Activated naive CD8-positive, alpha-beta T cell (primary cell): ENCODE measurements at regions not wholly inside any gene's neighbourhood (a gene's known extent, or its start where the extent isn't known, plus 50 kb on each side); places are given as distances from the start of the nearest gene placed in this dataset.
"Not testable (repeated sequence)": the region's sequence is repeated elsewhere in the genome, so short reads cannot be mapped to it uniquely, and the experiment has no call there.

Source experiments
- H3K27ac Mint-ChIP-seq: one replicate; pipeline ENCODE4 v1.8.0; 2021; ENCODE audit warnings: mixed read lengths
- H3K27me3 Mint-ChIP-seq: one replicate; pipeline ENCODE4 v1.8.0; 2021; ENCODE audit warnings: mixed read lengths
- H3K36me3 Mint-ChIP-seq: one replicate; pipeline ENCODE4 v1.8.0; 2021; ENCODE audit warnings: mixed read lengths
- H3K4me1 Mint-ChIP-seq: one replicate; pipeline ENCODE4 v1.8.0; 2021; ENCODE audit warnings: low read depth, mixed read lengths
- H3K4me3 Mint-ChIP-seq: one replicate; pipeline ENCODE4 v1.8.0; 2021; ENCODE audit warnings: mild to moderate bottlenecking, mixed read lengths
- H3K9me3 Mint-ChIP-seq: one replicate; pipeline ENCODE4 v1.8.0; 2021; ENCODE audit warnings: low read depth, mixed read lengths

GRCh38 chr4:188377816-188378215 lies 238.6 kb downstream of the TRIML1 start:
- Mint-ChIP-seq H3K27me3 (peaks cover 1% of the 10 kb centered on the region), H3K9me3 (peaks cover 26% of the 10 kb centered on the region), H3K4me3 (no peak overlapping the region), H3K36me3 (no peaks in the 10 kb centered on the region), H3K27ac (no peak overlapping the region), H3K4me1 (no peaks in the 10 kb centered on the region)

- Mint-ChIP-seq H3K27ac (no peak overlapping the region), H3K9me3 (peaks cover 19% of the 10 kb centered on the region), H3K27me3 (peaks cover 1% of the 10 kb centered on the region), H3K4me3 (no peak overlapping the region), H3K4me1 (no peaks in the 10 kb centered on the region), H3K36me3 (no peaks in the 10 kb centered on the region)
Measured at GRCh38 chr4:188383180-188383579, 243.9 kb downstream of the TRIML1 start.

GRCh38 chr4:188387179-188387791 lies 248.0 kb downstream of the TRIML1 start:
- H3K4me3 Mint-ChIP-seq = no peak overlapping the region
- no peaks in the 10 kb centered on the region for H3K27me3 Mint-ChIP-seq
- peaks cover 16% of the 10 kb centered on the region for H3K9me3 Mint-ChIP-seq
- no peak overlapping the region for H3K27ac Mint-ChIP-seq
- H3K36me3 Mint-ChIP-seq = no peaks in the 10 kb centered on the region
- H3K4me1 Mint-ChIP-seq = no peaks in the 10 kb centered on the region

GRCh38 chr4:188391349-188391748 lies 252.1 kb downstream of the TRIML1 start:
- not testable (repeated sequence) for H3K4me3 Mint-ChIP-seq, H3K27ac Mint-ChIP-seq, H3K27me3 Mint-ChIP-seq, H3K9me3 Mint-ChIP-seq, H3K4me1 Mint-ChIP-seq, H3K36me3 Mint-ChIP-seq

GRCh38 chr4:188396037-188396436 lies 256.8 kb downstream of the TRIML1 start:
- peaks cover 4% of the 10 kb centered on the region for H3K9me3 Mint-ChIP-seq
- no peaks in the 10 kb centered on the region for H3K27me3 Mint-ChIP-seq
- no peak overlapping the region for H3K27ac Mint-ChIP-seq
- no peak overlapping the region for H3K4me3 Mint-ChIP-seq
- no peaks in the 10 kb centered on the region for H3K36me3 Mint-ChIP-seq
- no peaks in the 10 kb centered on the region for H3K4me1 Mint-ChIP-seq

- H3K4me3 Mint-ChIP-seq = no peak overlapping the region
- H3K27me3 Mint-ChIP-seq = no peaks in the 10 kb centered on the region
- H3K4me1 Mint-ChIP-seq = no peaks in the 10 kb centered on the region
- H3K9me3 Mint-ChIP-seq = peaks cover 8% of the 10 kb centered on the region
- no peaks in the 10 kb centered on the region for H3K36me3 Mint-ChIP-seq
- no peak overlapping the region for H3K27ac Mint-ChIP-seq
Measured at GRCh38 chr4:188399834-188400233, 260.6 kb downstream of the TRIML1 start.

- Mint-ChIP-seq H3K4me3 (no peak overlapping the region), H3K9me3 (peaks cover 8% of the 10 kb centered on the region), H3K27me3 (no peaks in the 10 kb centered on the region), H3K4me1 (no peaks in the 10 kb centered on the region), H3K27ac (no peak overlapping the region), H3K36me3 (no peaks in the 10 kb centered on the region)
Measured at GRCh38 chr4:188400451-188400850, 261.2 kb downstream of the TRIML1 start.

GRCh38 chr4:188403272-188403671 lies 264.0 kb downstream of the TRIML1 start:
- Mint-ChIP-seq H3K4me3 (no peak overlapping the region), H3K9me3 (peaks cover 8% of the 10 kb centered on the region), H3K27me3 (no peaks in the 10 kb centered on the region), H3K4me1 (no peaks in the 10 kb centered on the region), H3K36me3 (no peaks in the 10 kb centered on the region), H3K27ac (no peak overlapping the region)

- H3K4me3 Mint-ChIP-seq, H3K27me3 Mint-ChIP-seq, H3K27ac Mint-ChIP-seq, H3K4me1 Mint-ChIP-seq, H3K36me3 Mint-ChIP-seq, H3K9me3 Mint-ChIP-seq: not testable (repeated sequence)
Measured at GRCh38 chr4:188405071-188405835, 266.0 kb downstream of the TRIML1 start.

GRCh38 chr4:188408244-188409030 lies 269.2 kb downstream of the TRIML1 start:
- no peaks in the 10 kb centered on the region for H3K36me3 Mint-ChIP-seq

GRCh38 chr4:188409851-188410250 lies 270.6 kb downstream of the TRIML1 start:
- Mint-ChIP-seq H3K27me3 (no peaks in the 10 kb centered on the region), H3K9me3 (no peaks in the 10 kb centered on the region), H3K27ac (no peak overlapping the region), H3K4me1 (no peaks in the 10 kb centered on the region), H3K36me3 (no peaks in the 10 kb centered on the region), H3K4me3 (no peak overlapping the region)

More at GRCh38 chr4:188408244-188409030, 269.2 kb downstream of the TRIML1 start:
- Mint-ChIP-seq H3K27ac (no peak overlapping the region), H3K9me3 (peaks cover 3% of the 10 kb centered on the region), H3K4me3 (no peak overlapping the region), H3K4me1 (no peaks in the 10 kb centered on the region), H3K27me3 (no peaks in the 10 kb centered on the region)

- Mint-ChIP-seq H3K9me3 (peaks cover 6% of the 10 kb centered on the region), H3K36me3 (no peaks in the 10 kb centered on the region), H3K27me3 (no peaks in the 10 kb centered on the region), H3K4me3 (no peak overlapping the region), H3K4me1 (no peaks in the 10 kb centered on the region), H3K27ac (no peak overlapping the region)
Measured at GRCh38 chr4:188411805-188412204, 272.6 kb downstream of the TRIML1 start.

GRCh38 chr4:188412499-188412898 lies 273.3 kb downstream of the TRIML1 start:
- peaks cover 7% of the 10 kb centered on the region for H3K9me3 Mint-ChIP-seq

GRCh38 chr4:188414441-188414840 lies 275.2 kb downstream of the TRIML1 start:
- Mint-ChIP-seq H3K4me3 (no peak overlapping the region), H3K9me3 (peaks cover 7% of the 10 kb centered on the region), H3K27me3 (no peaks in the 10 kb centered on the region), H3K36me3 (no peaks in the 10 kb centered on the region), H3K4me1 (no peaks in the 10 kb centered on the region), H3K27ac (no peak overlapping the region)

More at GRCh38 chr4:188412499-188412898, 273.3 kb downstream of the TRIML1 start:
- no peaks in the 10 kb centered on the region for H3K4me1 Mint-ChIP-seq
- H3K27ac Mint-ChIP-seq = no peak overlapping the region
- no peaks in the 10 kb centered on the region for H3K36me3 Mint-ChIP-seq
- no peak overlapping the region for H3K4me3 Mint-ChIP-seq
- no peaks in the 10 kb centered on the region for H3K27me3 Mint-ChIP-seq

GRCh38 chr4:188417181-188417580 lies 277.9 kb downstream of the TRIML1 start:
- no peaks in the 10 kb centered on the region for H3K27me3 Mint-ChIP-seq
- H3K27ac Mint-ChIP-seq = no peak overlapping the region
- H3K4me3 Mint-ChIP-seq = no peak overlapping the region
- H3K36me3 Mint-ChIP-seq = no peaks in the 10 kb centered on the region
- no peaks in the 10 kb centered on the region for H3K4me1 Mint-ChIP-seq
- peaks cover 7% of the 10 kb centered on the region for H3K9me3 Mint-ChIP-seq
